DMS 273 treated with DMSO at 0.1 percent for 48 hours (cell line): ENCODE measurements at regions not wholly inside any gene's neighbourhood (a gene's known extent, or its start where the extent isn't known, plus 50 kb on each side); places are given as distances from the start of the nearest gene placed in this dataset.

Source experiments
- DNase-seq: peaks from one replicate; lab custom pipeline; 2025; lab: John Stamatoyannopoulos, UW

GRCh38 chr14:98162856-98163805 is 1108.9 kb downstream of the BCL11B start:
- no peak for DNase-seq

- DNase-seq = no peak
Measured at GRCh38 chr14:98163873-98164272, 1108.1 kb downstream of the BCL11B start.

- DNase-seq = no peak
Measured at GRCh38 chr14:98165976-98166375, 1106.0 kb downstream of the BCL11B start.

GRCh38 chr14:98167275-98167674 is 1104.7 kb downstream of the BCL11B start:
- no peak for DNase-seq

GRCh38 chr14:98167705-98168104 is 1104.3 kb downstream of the BCL11B start:
- DNase-seq = no peak

GRCh38 chr14:98168211-98168985 is 1103.6 kb downstream of the BCL11B start:
- DNase-seq = no peak

GRCh38 chr14:98169170-98169587 is 1102.8 kb downstream of the BCL11B start:
- DNase-seq = no peak

- DNase-seq = no peak
Measured at GRCh38 chr14:98170575-98170974, 1101.4 kb downstream of the BCL11B start.

- DNase-seq = no peak
Measured at GRCh38 chr14:98171654-98172053, 1100.3 kb downstream of the BCL11B start.

- no peak for DNase-seq
Measured at GRCh38 chr14:98172243-98172778, 1099.7 kb downstream of the BCL11B start.

- DNase-seq = no peak
Measured at GRCh38 chr14:98173305-98173704, 1098.7 kb downstream of the BCL11B start.

GRCh38 chr14:98174041-98174440 is 1098.0 kb downstream of the BCL11B start:
- DNase-seq = no peak

GRCh38 chr14:98175436-98175835 is 1096.6 kb downstream of the BCL11B start:
- no peak for DNase-seq

GRCh38 chr14:98175881-98176280 is 1096.1 kb downstream of the BCL11B start:
- DNase-seq = no peak

GRCh38 chr14:98176892-98177291 is 1095.1 kb downstream of the BCL11B start:
- no peak for DNase-seq

- no peak for DNase-seq
Measured at GRCh38 chr14:98177551-98177950, 1094.4 kb downstream of the BCL11B start.

GRCh38 chr14:98181241-98181640 is 1090.8 kb downstream of the BCL11B start:
- DNase-seq = no peak

GRCh38 chr14:98181768-98182167 is 1090.2 kb downstream of the BCL11B start:
- no peak for DNase-seq

- no peak for DNase-seq
Measured at GRCh38 chr14:98182393-98183055, 1089.5 kb downstream of the BCL11B start.

GRCh38 chr14:98183556-98183955 is 1088.4 kb downstream of the BCL11B start:
- DNase-seq = no peak

GRCh38 chr14:98184457-98184856 is 1087.5 kb downstream of the BCL11B start:
- DNase-seq = no peak

- no peak for DNase-seq
Measured at GRCh38 chr14:98185036-98185435, 1087.0 kb downstream of the BCL11B start.
